ENCODE measurements at regions not wholly inside any gene's neighbourhood (a gene's known extent, or its start where the extent isn't known, plus 50 kb on each side); places are given as distances from the start of the nearest gene placed in this dataset.
A peak's percentile ranks its signal among the peaks of the same experiment; 100 is the strongest.
"Not testable (repeated sequence)": the region's sequence is repeated elsewhere in the genome, so short reads cannot be mapped to it uniquely, and the experiment has no call there.

- H3K27me3 ChIP-seq (replicated peaks), result no peaks in the 10 kb centered on the region
- no peak overlapping the region for H3K27ac ChIP-seq
- H3K36me3 ChIP-seq, result no peaks in the 10 kb centered on the region
- H3K9me3 ChIP-seq (replicated peaks), result no peaks in the 10 kb centered on the region; the same call in 1 of the 2 replicates
- no peaks in the 10 kb centered on the region for H3K4me1 ChIP-seq (replicated peaks)
- no peak overlapping the region for H3K4me3 ChIP-seq
- DNase-seq (ENCODE audit: low read depth in 1 of 2, low spot score in 2 of 2), result no peak
Observed at GRCh38 chr6:103819509-103819908, 1040.2 kb downstream of the HACE1 start.

GRCh38 chr6:103812970-103813369 lies 1046.7 kb downstream of the HACE1 start:
- no peak overlapping the region for H3K4me3 ChIP-seq
- no peaks in the 10 kb centered on the region for H3K27me3 ChIP-seq (replicated peaks)
- no peaks in the 10 kb centered on the region; the same call in 1 of the 2 replicates for H3K9me3 ChIP-seq (replicated peaks)
- no peak for DNase-seq (ENCODE audit: low read depth in 1 of 2, low spot score in 2 of 2)
- no peaks in the 10 kb centered on the region for H3K36me3 ChIP-seq
- H3K27ac ChIP-seq, result no peak overlapping the region
- H3K4me1 ChIP-seq (replicated peaks), result no peaks in the 10 kb centered on the region

- not testable (repeated sequence) for H3K4me3 ChIP-seq; H3K27me3 ChIP-seq (replicated peaks); H3K9me3 ChIP-seq (replicated peaks); H3K4me1 ChIP-seq (replicated peaks); DNase-seq (ENCODE audit: low read depth in 1 of 2, low spot score in 2 of 2); H3K36me3 ChIP-seq; H3K27ac ChIP-seq
Observed at GRCh38 chr6:103801901-103802479, 1057.7 kb downstream of the HACE1 start.

- Histone ChIP-seq H3K4me3 (no peak overlapping the region), H3K27ac (no peak overlapping the region), H3K27me3 (replicated peaks) (no peaks in the 10 kb centered on the region), H3K9me3 (replicated peaks) (no peaks in the 10 kb centered on the region), H3K4me1 (replicated peaks) (no peaks in the 10 kb centered on the region), H3K36me3 (no peaks in the 10 kb centered on the region)
- DNase-seq (ENCODE audit: low read depth in 1 of 2, low spot score in 2 of 2), result no peak
Observed at GRCh38 chr6:103799971-103800670, 1059.6 kb downstream of the HACE1 start.

GRCh38 chr6:103798166-103798565 lies 1061.6 kb downstream of the HACE1 start:
- Histone ChIP-seq H3K9me3 (replicated peaks) (no peaks in the 10 kb centered on the region), H3K36me3 (no peaks in the 10 kb centered on the region), H3K4me1 (replicated peaks) (no peaks in the 10 kb centered on the region), H3K27me3 (replicated peaks) (no peaks in the 10 kb centered on the region), H3K27ac (no peak overlapping the region), H3K4me3 (no peak overlapping the region)
- DNase-seq (ENCODE audit: low read depth in 1 of 2, low spot score in 2 of 2), result no peak

GRCh38 chr6:103797738-103798137 lies 1062.0 kb downstream of the HACE1 start:
- H3K27me3 ChIP-seq (replicated peaks), result no peaks in the 10 kb centered on the region
- H3K27ac ChIP-seq, result no peak overlapping the region
- H3K4me1 ChIP-seq (replicated peaks), result no peaks in the 10 kb centered on the region
- no peaks in the 10 kb centered on the region for H3K36me3 ChIP-seq
- H3K9me3 ChIP-seq (replicated peaks), result no peaks in the 10 kb centered on the region
- H3K4me3 ChIP-seq, result no peak overlapping the region
- DNase-seq (ENCODE audit: low read depth in 1 of 2, low spot score in 2 of 2), result no peak

- no peak overlapping the region for H3K4me3 ChIP-seq
- H3K27ac ChIP-seq, result no peak overlapping the region
- H3K9me3 ChIP-seq (replicated peaks), result no peaks in the 10 kb centered on the region
- H3K27me3 ChIP-seq (replicated peaks), result no peaks in the 10 kb centered on the region
- H3K4me1 ChIP-seq (replicated peaks), result no peaks in the 10 kb centered on the region
- no peak for DNase-seq (ENCODE audit: low read depth in 1 of 2, low spot score in 2 of 2)
- no peaks in the 10 kb centered on the region for H3K36me3 ChIP-seq
Observed at GRCh38 chr6:103791458-103791857, 1068.3 kb downstream of the HACE1 start.

GRCh38 chr6:103784117-103784516 lies 1075.6 kb downstream of the HACE1 start:
- H3K4me3 ChIP-seq, result no peak overlapping the region
- 0 out of 2 replicates have a peak, but pooled peaks cover 2% of the 10 kb centered on the region for H3K27me3 ChIP-seq (replicated peaks)
- DNase-seq (ENCODE audit: low read depth in 1 of 2, low spot score in 2 of 2), result no peak
- H3K9me3 ChIP-seq (replicated peaks), result no peaks in the 10 kb centered on the region
- no peak overlapping the region for H3K27ac ChIP-seq
- no peaks in the 10 kb centered on the region for H3K36me3 ChIP-seq
- H3K4me1 ChIP-seq (replicated peaks), result no peaks in the 10 kb centered on the region

- no peaks in the 10 kb centered on the region for H3K36me3 ChIP-seq
- no peak for DNase-seq (ENCODE audit: low read depth in 1 of 2, low spot score in 2 of 2)
- H3K4me1 ChIP-seq (replicated peaks), result no peaks in the 10 kb centered on the region
- no peak overlapping the region for H3K4me3 ChIP-seq
- H3K27ac ChIP-seq, result no peak overlapping the region
- 0 out of 2 replicates have a peak, but pooled peaks cover 2% of the 10 kb centered on the region for H3K27me3 ChIP-seq (replicated peaks)
- H3K9me3 ChIP-seq (replicated peaks), result no peaks in the 10 kb centered on the region
Observed at GRCh38 chr6:103783329-103783728, 1076.4 kb downstream of the HACE1 start.

GRCh38 chr6:103769431-103769830 lies 1090.3 kb downstream of the HACE1 start:
- no peaks in the 10 kb centered on the region for H3K4me1 ChIP-seq (replicated peaks)
- no peaks in the 10 kb centered on the region for H3K9me3 ChIP-seq (replicated peaks)
- no peaks in the 10 kb centered on the region for H3K27me3 ChIP-seq (replicated peaks)
- H3K4me3 ChIP-seq, result no peak overlapping the region
- H3K27ac ChIP-seq, result no peak overlapping the region
- peak in 1 of 2 experiments; percentile 18 for DNase-seq (ENCODE audit: low read depth in 1 of 2, low spot score in 2 of 2)
- H3K36me3 ChIP-seq, result no peaks in the 10 kb centered on the region

- Histone ChIP-seq H3K4me3 (no peak overlapping the region), H3K4me1 (replicated peaks) (no peaks in the 10 kb centered on the region), H3K36me3 (no peaks in the 10 kb centered on the region), H3K27ac (no peak overlapping the region), H3K9me3 (replicated peaks) (no peaks in the 10 kb centered on the region), H3K27me3 (replicated peaks) (no peaks in the 10 kb centered on the region)
- no peak for DNase-seq (ENCODE audit: low read depth in 1 of 2, low spot score in 2 of 2)
Observed at GRCh38 chr6:103750603-103751002, 1109.1 kb downstream of the HACE1 start.

GRCh38 chr6:103734016-103734415 lies 1125.7 kb downstream of the HACE1 start:
- Histone ChIP-seq H3K4me1 (replicated peaks) (no peaks in the 10 kb centered on the region), H3K27me3 (replicated peaks) (no peaks in the 10 kb centered on the region)

GRCh38 chr6:103729658-103730057 lies 1130.1 kb downstream of the HACE1 start:
- no peak for DNase-seq (ENCODE audit: low read depth in 1 of 2, low spot score in 2 of 2)
- no peaks in the 10 kb centered on the region for H3K36me3 ChIP-seq
- no peaks in the 10 kb centered on the region for H3K4me1 ChIP-seq (replicated peaks)
- no peak overlapping the region for H3K27ac ChIP-seq
- no peaks in the 10 kb centered on the region for H3K9me3 ChIP-seq (replicated peaks)
- H3K4me3 ChIP-seq, result no peak overlapping the region
- no peaks in the 10 kb centered on the region for H3K27me3 ChIP-seq (replicated peaks)

More at GRCh38 chr6:103734016-103734415, 1125.7 kb downstream of the HACE1 start:
- H3K27ac ChIP-seq, result no peak overlapping the region
- no peaks in the 10 kb centered on the region for H3K9me3 ChIP-seq (replicated peaks)
- DNase-seq (ENCODE audit: low read depth in 1 of 2, low spot score in 2 of 2), result no peak
- H3K36me3 ChIP-seq, result no peaks in the 10 kb centered on the region
- no peak overlapping the region for H3K4me3 ChIP-seq

GRCh38 chr6:103723438-103724322 lies 1136.0 kb downstream of the HACE1 start:
- H3K27ac ChIP-seq, result no peak overlapping the region
- H3K27me3 ChIP-seq (replicated peaks), result no peaks in the 10 kb centered on the region
- DNase-seq (ENCODE audit: low read depth in 1 of 2, low spot score in 2 of 2), result no peak
- no peak overlapping the region for H3K4me3 ChIP-seq
- no peaks in the 10 kb centered on the region for H3K36me3 ChIP-seq
- H3K9me3 ChIP-seq (replicated peaks), result no peaks in the 10 kb centered on the region
- H3K4me1 ChIP-seq (replicated peaks), result no peaks in the 10 kb centered on the region

Measured in SJSA1 (cell line).